Stimulated activated naive CD4-positive, alpha-beta T cell (primary cell): ENCODE measurements at regions not wholly inside any gene's neighbourhood (a gene's known extent, or its start where the extent isn't known, plus 50 kb on each side); places are given as distances from the start of the nearest gene placed in this dataset.

ENCODE experiments used
- DNase-seq, 6 experiments: peaks; one replicate each; lab custom pipeline; 2025; lab: John Stamatoyannopoulos, UW

GRCh38 chr1:218717575-218717974 lies 372.4 kb downstream of the TGFB2 start:
- no peak for DNase-seq

- no peak for DNase-seq
Observed at GRCh38 chr1:218718206-218718605, 373.1 kb downstream of the TGFB2 start.

GRCh38 chr1:218718977-218719376 lies 373.8 kb downstream of the TGFB2 start:
- no peak for DNase-seq

GRCh38 chr1:218728898-218729565 lies 383.9 kb downstream of the TGFB2 start:
- DNase-seq, result no peak

- no peak for DNase-seq
Observed at GRCh38 chr1:218735436-218736032, 390.4 kb downstream of the TGFB2 start.

- DNase-seq, result no peak
Observed at GRCh38 chr1:218739426-218739825, 394.3 kb downstream of the TGFB2 start.

- DNase-seq, result no peak
Observed at GRCh38 chr1:218741852-218742251, 396.7 kb downstream of the TGFB2 start.

- DNase-seq, result no peak
Observed at GRCh38 chr1:218742467-218743262, 397.5 kb downstream of the TGFB2 start.

GRCh38 chr1:218743861-218744505 lies 398.8 kb downstream of the TGFB2 start:
- DNase-seq, result no peak

- no peak for DNase-seq
Observed at GRCh38 chr1:218748071-218748470, 402.9 kb downstream of the TGFB2 start.

- DNase-seq, result no peak
Observed at GRCh38 chr1:218750216-218750970, 405.3 kb downstream of the TGFB2 start.

GRCh38 chr1:218751208-218751948 lies 406.2 kb downstream of the TGFB2 start:
- no peak for DNase-seq

- DNase-seq, result no peak
Observed at GRCh38 chr1:218752126-218752525, 407.0 kb downstream of the TGFB2 start.

GRCh38 chr1:218754477-218754876 lies 409.3 kb downstream of the TGFB2 start:
- DNase-seq, result no peak

- no peak for DNase-seq
Observed at GRCh38 chr1:218755128-218755527, 410.0 kb downstream of the TGFB2 start.

- DNase-seq, result no peak
Observed at GRCh38 chr1:218759795-218760194, 413.9 kb upstream of the LYPLAL1 start.

GRCh38 chr1:218760601-218761570 lies 412.8 kb upstream of the LYPLAL1 start:
- DNase-seq, result no peak

- DNase-seq, result no peak
Observed at GRCh38 chr1:218763538-218763937, 410.1 kb upstream of the LYPLAL1 start.

- no peak for DNase-seq
Observed at GRCh38 chr1:218765753-218766152, 407.9 kb upstream of the LYPLAL1 start.

GRCh38 chr1:218771931-218772330 lies 401.7 kb upstream of the LYPLAL1 start:
- DNase-seq, result no peak
